ENCODE measurements at regions not wholly inside any gene's neighbourhood (a gene's known extent, or its start where the extent isn't known, plus 50 kb on each side); places are given as distances from the start of the nearest gene placed in this dataset. TPM values are rescaled to one million over a fixed set of nuclear protein-coding genes. Genes with fewer than 3 reads are reported as not detected.
A peak's percentile ranks its signal among the peaks of the same experiment; 100 is the strongest.

Small RNA genes in the stretch of these regions (small RNA-seq; reads per million reads assigned to genes)
- not detected for gene AC007179.3 (ENCODE audit: insufficient read length, low read depth, low replicate concordance)
- not detected for gene MIR4432 (ENCODE audit: insufficient read length, low read depth, low replicate concordance)
- gene RNA5SP94 (ENCODE audit: insufficient read length, low read depth, low replicate concordance), result not detected
- 3.0 reads per million, percentile 45 among the genes with 10 or more reads in this experiment for gene RNU1-32P (ENCODE audit: insufficient read length, low read depth, low replicate concordance)
- gene RNU6-508P (ENCODE audit: insufficient read length, low read depth, low replicate concordance), result not detected
